HG03103 (cell line): ENCODE measurements at regions not wholly inside any gene's neighbourhood (a gene's known extent, or its start where the extent isn't known, plus 50 kb on each side); places are given as distances from the start of the nearest gene placed in this dataset.

Experiments
- ATAC-seq: cut with Tn5 transposase; IDR thresholded peaks from one replicate; pipeline ENCODE4 v1.9.1; 2021; ENCODE audit warnings: low read depth; ENCODE audit not compliant: unreplicated experiment

DNA sequence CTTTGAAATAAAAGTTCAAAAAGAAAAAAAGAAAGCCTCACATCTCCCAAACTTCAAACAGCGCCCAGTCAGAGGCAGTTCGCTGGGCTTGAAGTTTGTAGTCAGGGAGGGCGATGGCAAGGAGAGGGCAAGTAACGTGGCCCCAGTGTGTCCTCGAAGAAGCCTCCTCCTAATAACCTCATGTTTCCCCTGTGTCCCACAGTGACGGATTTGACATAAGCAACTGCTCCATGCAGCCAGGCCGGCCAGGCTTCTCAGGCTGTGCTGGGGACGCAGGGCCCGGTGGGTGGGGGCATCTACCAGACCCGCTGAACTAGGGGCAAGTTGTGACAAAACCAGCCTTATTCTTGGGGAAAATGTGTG, 172.2 kb downstream of the ERCC6L2 start:
- no peak for ATAC-seq

GRCh38 chr9:96047116-96047639, 171.7 kb downstream of the ERCC6L2 start:
- ATAC-seq, result no peak

DNA sequence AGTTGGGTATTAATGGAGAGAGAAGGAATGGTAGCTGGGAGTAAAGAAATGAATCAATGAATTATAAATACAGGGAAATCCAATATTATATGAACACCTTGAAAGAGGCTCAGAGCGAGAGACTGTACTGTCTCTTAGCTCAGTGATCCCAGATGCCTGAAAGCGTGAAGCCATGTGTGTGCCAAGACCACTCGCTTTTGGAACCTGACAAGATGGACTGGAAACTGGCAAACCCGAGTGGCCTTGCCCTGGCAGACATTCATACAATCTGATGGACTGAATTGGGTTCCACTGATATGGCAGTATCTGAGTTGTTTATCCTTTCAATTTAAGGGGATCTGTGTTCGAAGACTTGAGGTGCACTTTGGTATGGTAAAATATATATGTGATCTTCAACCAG, 170.3 kb downstream of the ERCC6L2 start:
- no peak for ATAC-seq

DNA sequence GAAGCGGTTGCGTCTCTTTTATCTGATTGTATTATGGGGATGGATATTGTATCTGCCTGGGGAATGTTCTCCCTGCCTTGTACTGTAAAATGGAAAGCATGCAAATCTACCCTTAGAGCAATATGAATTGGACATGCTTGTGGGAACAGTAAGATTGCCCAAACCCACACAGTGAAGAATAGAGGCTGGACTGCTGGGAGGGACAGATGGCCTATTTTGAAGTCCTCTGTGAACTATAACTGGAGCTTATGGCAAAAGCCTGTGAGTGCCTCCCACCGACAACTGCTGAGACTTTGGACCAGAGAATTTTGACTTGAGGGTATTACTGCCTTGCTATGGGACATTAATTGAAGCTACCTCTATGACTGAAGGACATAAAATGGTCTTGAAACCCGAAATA, 168.9 kb downstream of the ERCC6L2 start:
- no peak for ATAC-seq

- ATAC-seq, result no peak
These were observed 165.3 kb downstream of the ERCC6L2 start for GRCh38 chr9:96040591-96041461.

DNA sequence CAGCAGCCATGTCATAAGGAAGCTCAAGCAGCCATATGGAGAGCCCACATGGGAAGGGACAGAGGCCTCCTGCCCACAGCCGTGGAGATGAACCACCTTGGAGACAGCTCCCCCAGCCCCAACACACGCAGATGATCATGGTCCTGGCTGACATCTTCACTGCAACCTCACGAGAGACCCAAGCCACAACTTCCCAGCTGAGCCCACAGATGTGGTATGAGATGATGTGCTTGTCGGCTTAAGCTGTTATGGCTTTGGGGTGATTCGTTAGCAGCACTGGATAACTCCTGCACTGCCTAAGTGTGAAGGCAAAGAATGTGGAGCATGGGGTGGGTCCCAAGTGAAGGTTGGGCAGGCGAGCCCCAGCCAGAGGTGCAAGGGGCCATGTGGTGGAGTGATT, 163.4 kb downstream of the ERCC6L2 start:
- no peak for ATAC-seq

DNA sequence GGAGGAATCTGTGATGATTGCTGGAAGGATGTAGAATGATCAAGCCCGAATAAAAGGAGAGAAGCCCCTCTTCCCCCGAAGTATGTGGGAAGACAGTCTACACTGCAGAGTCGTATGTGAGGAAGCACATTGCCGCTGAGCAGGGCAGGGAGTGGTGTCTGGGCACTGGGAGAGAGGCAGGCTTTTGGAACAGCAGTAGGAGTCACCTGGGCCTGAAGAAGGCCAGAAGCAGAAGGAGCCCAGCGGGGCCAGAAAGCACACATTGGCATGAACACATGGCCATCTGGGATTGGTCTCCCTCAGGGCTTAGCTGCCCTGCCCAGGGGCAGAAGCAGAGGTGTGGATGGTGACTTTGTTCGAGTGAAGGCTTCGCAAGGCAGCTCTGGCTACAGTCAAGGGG, 162.8 kb downstream of the ERCC6L2 start:
- ATAC-seq, result no peak

DNA sequence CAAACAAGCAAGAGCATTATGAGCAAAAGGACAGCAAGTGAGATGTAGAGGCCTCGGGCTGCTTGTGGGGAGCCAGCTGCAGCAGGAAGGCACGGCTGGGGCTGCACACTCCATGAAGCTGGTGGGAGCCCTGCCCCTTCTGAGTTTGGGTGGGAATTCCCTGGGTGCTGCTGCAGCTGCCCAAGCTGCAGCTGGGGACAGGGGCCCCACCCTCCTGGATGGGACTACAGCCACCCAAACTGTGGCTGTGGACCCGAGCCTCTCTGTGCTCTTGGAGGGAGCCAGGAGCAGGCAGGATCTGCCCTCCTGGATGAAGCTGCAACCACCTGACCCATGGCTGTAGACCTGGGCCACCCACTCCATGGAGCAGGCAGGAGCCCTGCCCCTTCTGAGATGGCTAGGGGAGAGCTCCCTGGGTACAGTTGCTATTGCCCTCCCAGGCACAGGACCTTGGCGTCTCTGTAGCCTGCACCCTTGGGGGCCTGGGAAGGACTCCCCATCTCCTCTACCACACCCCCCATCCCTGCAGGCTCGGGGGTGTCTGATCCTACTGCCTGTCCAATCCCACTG, 159.1 kb downstream of the ERCC6L2 start:
- ATAC-seq, result no peak

GRCh38 chr9:96033896-96034295, 158.4 kb downstream of the ERCC6L2 start:
- ATAC-seq, result no peak

GRCh38 chr9:96031916-96032534, 156.5 kb downstream of the ERCC6L2 start:
- ATAC-seq, result no peak

- ATAC-seq, result no peak
These were observed 155.9 kb downstream of the ERCC6L2 start for GRCh38 chr9:96031366-96031824.

GRCh38 chr9:96029722-96030530, 154.4 kb downstream of the ERCC6L2 start:
- no peak for ATAC-seq

DNA sequence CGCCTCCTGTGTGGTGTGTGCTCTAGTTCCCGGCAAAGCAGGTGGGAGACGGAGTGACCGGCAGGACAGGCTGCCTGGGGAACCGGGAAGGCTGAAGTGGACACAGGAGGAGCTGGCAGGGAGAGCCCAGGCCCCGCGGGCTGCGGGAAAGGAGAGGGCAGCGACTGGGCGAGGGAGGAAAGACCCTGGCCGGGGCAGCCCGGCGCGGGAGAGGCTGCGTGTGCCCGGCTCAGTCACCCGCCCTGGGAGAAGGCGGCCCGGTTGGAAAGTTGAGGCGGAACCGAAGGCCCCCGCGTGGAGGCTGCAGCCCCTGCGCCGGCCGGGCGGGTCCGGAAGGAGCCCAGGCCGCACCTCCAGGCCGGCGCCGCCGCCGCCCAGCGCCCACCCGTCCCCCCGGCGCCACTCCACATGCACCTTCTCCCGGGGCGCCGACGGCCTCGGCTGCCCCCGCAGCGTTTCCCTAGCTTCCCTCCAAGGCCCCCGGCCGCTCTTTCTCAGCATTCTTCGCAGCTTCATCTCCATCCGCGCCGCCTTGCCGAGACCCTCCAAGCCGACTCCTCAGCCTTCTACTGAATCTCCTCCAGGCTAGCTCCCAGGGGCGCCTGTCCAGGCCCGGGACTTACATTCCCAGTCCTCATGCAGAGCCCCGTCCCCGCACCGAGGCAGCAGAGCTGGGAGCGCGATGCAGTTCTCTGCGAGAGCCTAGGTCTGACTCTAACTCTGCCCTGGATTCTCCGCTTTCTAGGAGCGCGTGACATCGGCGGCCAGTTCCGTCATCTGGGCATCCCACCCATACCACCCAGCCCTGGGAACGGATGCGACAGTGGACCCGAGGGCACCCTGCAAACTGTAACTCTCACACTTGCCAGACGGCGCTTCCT, 152.0 kb downstream of the ERCC6L2 start:
- ATAC-seq, result no peak

DNA sequence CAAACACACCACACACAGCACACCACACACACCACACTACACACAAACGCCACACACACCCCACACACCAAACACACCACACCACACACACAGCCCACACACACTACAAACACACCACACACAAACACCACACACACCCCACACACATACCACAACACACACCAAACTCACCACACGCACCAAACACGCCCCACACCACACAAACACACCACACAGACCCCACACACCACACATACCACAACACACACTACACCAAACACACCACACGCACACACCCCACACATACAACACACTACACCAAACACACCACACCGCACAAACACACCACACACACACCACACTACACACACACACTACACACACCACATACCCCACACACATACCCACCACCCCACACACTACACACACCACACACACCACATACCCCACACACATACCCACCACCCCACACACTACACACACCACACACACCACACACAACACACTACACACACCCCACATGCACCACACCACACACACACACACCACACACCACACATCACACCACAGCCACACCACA, 151.2 kb downstream of the ERCC6L2 start:
- no peak for ATAC-seq

GRCh38 chr9:96025995-96026602, 150.6 kb downstream of the ERCC6L2 start:
- no peak for ATAC-seq

DNA sequence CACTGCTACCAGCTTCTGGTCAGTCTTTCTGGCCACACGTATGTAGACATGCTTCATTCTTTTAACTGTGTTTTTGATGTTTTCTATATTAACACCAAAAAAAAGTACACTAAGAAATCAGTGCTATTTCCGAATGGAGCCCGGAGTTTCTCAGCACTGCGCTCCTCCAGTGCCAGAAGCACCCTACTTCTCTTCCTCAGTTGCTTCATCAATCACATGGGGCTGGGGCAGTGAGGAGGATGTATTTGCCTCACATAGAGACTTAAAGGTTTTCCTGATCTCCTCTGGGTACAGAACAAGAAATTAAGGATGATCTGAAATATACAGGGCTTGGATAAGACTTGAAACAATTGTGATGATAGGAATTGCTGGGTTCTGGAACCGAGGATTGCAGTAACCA, 148.0 kb downstream of the ERCC6L2 start:
- ATAC-seq, result no peak

DNA sequence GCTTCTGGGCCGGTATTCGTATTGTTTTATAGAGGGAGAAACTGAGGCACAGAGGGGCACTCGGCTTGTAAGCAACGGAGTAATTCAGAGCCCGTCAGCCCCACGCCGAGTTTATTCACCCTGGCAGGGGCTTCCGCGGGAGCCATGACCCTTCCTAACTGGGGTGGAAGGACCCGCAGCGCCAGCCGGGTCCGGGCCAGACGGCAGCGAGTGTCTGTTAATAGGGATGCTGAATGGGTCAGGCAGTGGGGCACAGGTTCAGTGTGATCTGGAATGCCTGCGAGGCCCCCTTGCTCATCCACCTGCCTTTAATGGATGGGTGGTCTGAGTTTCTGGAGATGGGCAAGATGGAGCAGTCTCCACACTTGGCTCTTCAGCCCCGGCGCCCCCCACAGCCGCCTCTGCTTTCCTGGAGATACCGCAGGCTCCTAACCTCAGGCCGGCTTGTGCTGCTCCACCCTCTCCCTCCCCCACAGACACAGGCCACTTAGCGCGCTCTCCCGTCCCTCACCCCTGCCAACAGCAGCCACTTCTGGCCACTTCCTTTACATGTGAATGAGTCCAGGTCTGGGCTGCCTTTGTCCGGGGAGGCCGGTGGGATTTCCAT, 147.1 kb downstream of the ERCC6L2 start:
- no peak for ATAC-seq

- no peak for ATAC-seq
These were observed 146.3 kb downstream of the ERCC6L2 start for GRCh38 chr9:96021551-96022444.
